HFF-Myc (cell line): ENCODE measurements at regions not wholly inside any gene's neighbourhood (a gene's known extent, or its start where the extent isn't known, plus 50 kb on each side); places are given as distances from the start of the nearest gene placed in this dataset.

Experiments
- DNase-seq: peaks from one replicate; pipeline ENCODE4 v3.0.0-alpha.2; 2011; ENCODE audit warnings: low read depth; ENCODE audit errors: extremely low read depth
- H3K4me3 ChIP-seq: replicated peaks from 2 replicates; pipeline ENCODE4 v1.5.1; 2011; ENCODE audit warnings: low read depth, mild to moderate bottlenecking, control low read depth, low read length
- CTCF ChIP-seq: IDR thresholded peaks from 2 replicates; pipeline ENCODE4 v1.5.1; 2012; ENCODE audit warnings: mild to moderate bottlenecking, low read depth, low read length, control low read depth; ENCODE audit errors: missing control alignments

GRCh38 chr5:39559923-39560322 lies 135.1 kb upstream of the DAB2 start:
- H3K4me3 ChIP-seq, result no peak overlapping the region
- no peak for DNase-seq
- no peak for TF ChIP-seq CTCF

DNA sequence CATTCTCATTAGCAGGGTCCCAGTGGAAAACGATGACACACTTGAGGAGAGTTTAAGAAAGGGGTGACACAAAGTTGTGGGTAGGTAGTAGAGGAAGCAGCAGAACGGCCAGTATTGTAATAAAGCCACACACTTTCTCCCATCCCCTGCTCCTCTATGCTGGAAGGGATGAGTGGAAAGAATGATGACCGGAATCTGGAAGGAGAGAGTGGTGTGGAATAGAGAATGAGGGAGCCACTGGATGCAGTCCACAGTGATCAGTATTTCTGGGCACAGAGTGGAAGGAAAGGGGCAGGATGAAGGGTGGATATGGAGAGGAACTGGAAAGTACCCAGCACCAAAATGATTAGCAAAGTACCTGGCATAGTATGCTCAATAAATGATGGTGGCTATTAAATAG lies 133.8 kb upstream of the DAB2 start:
- TF ChIP-seq CTCF, result no peak
- DNase-seq, result no peak
- H3K4me3 ChIP-seq, result no peak overlapping the region

- no peak for TF ChIP-seq CTCF
- DNase-seq, result no peak
- no peak overlapping the region for H3K4me3 ChIP-seq
These were observed 131.0 kb upstream of the DAB2 start for GRCh38 chr5:39555788-39556187.

GRCh38 chr5:39547553-39548154 lies 122.9 kb upstream of the DAB2 start:
- peak; percentile 63 for TF ChIP-seq CTCF
- H3K4me3 ChIP-seq, result no peak overlapping the region
- peak; percentile 57 for DNase-seq

GRCh38 chr5:39544941-39545340 lies 120.2 kb upstream of the DAB2 start:
- TF ChIP-seq CTCF, result no peak
- no peak overlapping the region for H3K4me3 ChIP-seq
- DNase-seq, result no peak

DNA sequence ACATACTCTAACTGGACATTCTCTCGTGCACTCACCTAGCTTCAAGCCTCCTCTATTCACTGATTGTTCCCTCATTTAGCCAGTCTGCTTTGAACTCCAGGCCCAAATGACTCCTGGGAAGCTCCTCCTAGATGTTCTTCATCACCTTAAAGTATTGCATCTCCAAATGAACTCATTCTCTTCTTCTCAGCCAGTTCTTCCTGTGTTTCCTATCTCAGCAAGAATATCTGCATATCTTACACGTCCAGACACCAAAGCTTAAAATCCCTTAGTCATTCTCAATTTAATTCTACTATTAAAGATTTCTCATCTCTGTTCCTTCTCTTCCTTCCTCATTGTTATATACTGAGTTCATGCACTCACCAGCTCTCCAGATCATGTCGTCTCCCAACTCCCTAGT lies 118.6 kb upstream of the DAB2 start:
- DNase-seq, result no peak
- no peak for TF ChIP-seq CTCF
- H3K4me3 ChIP-seq, result no peak overlapping the region

DNA sequence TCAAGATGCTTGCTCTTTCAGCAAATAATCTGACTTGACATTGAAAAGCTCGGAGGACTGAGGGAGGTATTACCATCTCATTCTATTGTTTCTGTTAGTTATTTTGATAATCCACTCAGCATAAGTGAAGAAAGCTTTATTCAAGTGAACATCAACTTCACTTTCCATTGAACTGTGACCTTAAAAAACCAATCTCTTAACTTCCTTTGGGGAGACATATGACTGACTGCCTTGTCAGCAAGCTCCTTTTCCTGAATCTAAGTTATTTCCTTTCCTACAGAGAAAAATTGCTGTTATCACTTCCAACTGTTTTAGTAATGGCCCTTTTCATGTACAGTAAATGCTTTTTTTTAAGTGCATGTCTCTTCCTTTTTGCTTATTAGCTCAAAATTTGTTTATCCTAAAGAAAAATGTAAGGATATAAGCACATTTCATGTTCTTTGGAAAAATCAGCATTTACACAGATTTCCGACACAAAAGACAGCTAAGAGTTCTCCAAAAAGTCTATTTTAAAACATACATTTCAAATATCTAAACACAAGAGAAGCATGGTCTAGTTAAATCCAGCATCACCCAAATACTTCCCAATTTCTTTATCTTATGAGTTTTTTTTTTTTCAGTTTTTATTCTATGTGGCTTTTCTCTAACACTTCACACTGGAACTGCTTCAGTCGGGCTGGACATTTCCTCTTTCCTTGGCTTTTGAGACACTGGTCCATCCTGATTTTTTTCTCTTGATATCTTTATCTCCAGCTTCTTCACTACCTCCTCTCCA lies 117.9 kb upstream of the DAB2 start:
- H3K4me3 ChIP-seq, result no peak overlapping the region
- no peak for DNase-seq
- TF ChIP-seq CTCF, result no peak
